ENCODE measurements at regions not wholly inside any gene's neighbourhood (a gene's known extent, or its start where the extent isn't known, plus 50 kb on each side); places are given as distances from the start of the nearest gene placed in this dataset.
"Not testable (repeated sequence)": the region's sequence is repeated elsewhere in the genome, so short reads cannot be mapped to it uniquely, and the experiment has no call there.

DNA sequence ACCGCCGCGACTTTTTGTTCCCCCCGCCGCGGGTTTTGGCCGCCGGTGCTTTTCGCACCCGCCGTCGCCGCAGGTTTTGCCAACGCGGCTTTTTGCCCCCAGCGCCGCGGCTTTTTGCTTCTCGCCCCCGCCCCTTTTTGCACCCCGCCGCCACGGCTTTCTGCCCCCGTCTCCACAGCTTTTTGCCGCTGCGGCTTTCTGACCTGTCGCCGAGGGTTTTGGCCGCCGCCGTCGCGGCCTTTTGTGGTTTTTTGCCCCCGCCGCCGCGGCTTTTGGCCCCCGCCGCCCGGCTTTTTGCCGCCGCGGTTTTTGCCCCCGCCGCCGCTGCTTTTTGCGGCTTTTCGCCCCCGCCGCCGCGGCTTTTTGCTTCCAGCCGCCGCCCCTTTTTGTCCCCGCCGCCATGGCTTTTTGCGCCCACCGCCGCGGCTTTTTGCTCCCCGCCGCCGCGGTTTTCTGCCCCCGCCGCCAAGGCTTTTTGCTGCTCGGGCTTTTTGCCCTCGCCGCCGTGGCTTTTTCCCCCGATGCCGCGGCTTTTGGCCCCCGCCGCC lies 151.1 kb downstream of the KCNJ18 start:
- WGBS, 5 donors: 33 to 63% (median 49%) methylated on average over 63 to 75 of the region's 75 CpGs
- Histone ChIP-seq H3K27ac (no peak overlapping the region), H3K4me3 (peak overlapping the region in 1 of 8 donors; percentile 16), H3K4me1 (no peaks in the 10 kb centered on the region), H3K9me3 (peaks cover 0 to 46% (median 16%) of the 10 kb centered on the region in 8 donors), H3K27me3 (replicated peaks in 1 of 7) (peaks cover 0 to 67% (median 4%) of the 10 kb centered on the region in 7 donors), H3K36me3 (no peaks in the 10 kb centered on the region)
- DNase-seq: no peak
- intact Hi-C loops (cut with DNase I; ENCODE audit: low total_unique reads): no loop called here
- TF ChIP-seq, protein P1, sequence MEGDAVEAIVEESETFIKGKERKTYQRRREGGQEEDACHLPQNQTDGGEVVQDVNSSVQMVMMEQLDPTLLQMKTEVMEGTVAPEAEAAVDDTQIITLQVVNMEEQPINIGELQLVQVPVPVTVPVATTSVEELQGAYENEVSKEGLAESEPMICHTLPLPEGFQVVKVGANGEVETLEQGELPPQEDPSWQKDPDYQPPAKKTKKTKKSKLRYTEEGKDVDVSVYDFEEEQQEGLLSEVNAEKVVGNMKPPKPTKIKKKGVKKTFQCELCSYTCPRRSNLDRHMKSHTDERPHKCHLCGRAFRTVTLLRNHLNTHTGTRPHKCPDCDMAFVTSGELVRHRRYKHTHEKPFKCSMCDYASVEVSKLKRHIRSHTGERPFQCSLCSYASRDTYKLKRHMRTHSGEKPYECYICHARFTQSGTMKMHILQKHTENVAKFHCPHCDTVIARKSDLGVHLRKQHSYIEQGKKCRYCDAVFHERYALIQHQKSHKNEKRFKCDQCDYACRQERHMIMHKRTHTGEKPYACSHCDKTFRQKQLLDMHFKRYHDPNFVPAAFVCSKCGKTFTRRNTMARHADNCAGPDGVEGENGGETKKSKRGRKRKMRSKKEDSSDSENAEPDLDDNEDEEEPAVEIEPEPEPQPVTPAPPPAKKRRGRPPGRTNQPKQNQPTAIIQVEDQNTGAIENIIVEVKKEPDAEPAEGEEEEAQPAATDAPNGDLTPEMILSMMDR (IDR thresholded peaks at IDR 0.05 in 8 of 11, conservative IDR thresholded peaks at IDR 0.05 in 3 of 11): no peak
- no peak for TF ChIP-seq POLR2A (IDR thresholded peaks at IDR 0.05)
- TF ChIP-seq POLR2AphosphoS5 (IDR thresholded peaks at IDR 0.05): no peak

DNA sequence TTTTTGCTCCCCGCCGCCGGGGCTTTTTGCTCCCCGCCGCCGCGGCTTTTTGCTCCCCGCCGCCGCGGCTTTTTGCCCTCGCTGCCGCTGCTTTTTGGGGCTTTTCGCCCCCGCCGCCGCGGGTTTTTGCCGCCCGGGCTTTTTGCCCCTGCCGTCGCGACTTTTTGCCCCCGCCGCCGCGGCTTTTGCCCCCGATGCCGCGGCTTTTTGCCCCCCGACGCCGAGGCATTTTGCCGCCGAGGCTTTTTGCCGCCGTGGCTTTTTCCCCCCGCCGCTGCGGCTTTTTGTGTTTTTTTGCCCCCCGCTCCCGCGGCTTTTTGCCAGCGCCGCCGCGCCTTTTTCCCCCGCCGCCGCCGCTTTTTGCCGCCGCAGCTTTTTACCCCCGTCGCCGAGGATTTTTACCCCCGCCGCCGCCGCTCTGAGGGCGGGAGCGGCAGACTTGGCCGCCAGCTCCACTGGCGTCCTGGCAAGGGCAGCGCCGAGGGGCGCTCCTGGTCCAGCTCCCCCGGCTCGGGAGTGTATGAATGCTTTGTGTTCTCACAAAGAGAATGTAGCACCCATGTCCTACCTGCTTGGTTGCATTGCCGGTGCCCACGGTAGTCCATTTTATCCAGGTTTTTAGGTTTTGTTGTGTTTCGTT lies 151.7 kb downstream of the KCNJ18 start:
- peaks cover 0 to 73% (median 4%) of the 10 kb centered on the region in 7 donors for H3K27me3 ChIP-seq (replicated peaks in 1 of 7)
- 40 to 59% (median 47%) methylated on average over 68 to 72 of the region's 72 CpGs for WGBS, 5 donors
- TF ChIP-seq POLR2AphosphoS5 (IDR thresholded peaks at IDR 0.05) (no peak), POLR2A (IDR thresholded peaks at IDR 0.05) (no peak)
- TF ChIP-seq, protein P1 (IDR thresholded peaks at IDR 0.05 in 8 of 11, conservative IDR thresholded peaks at IDR 0.05 in 3 of 11): no peak
- no peaks in the 10 kb centered on the region for H3K4me1 ChIP-seq
- peaks cover 0 to 53% (median 19%) of the 10 kb centered on the region in 8 donors for H3K9me3 ChIP-seq
- H3K4me3 ChIP-seq: no peak overlapping the region
- intact Hi-C loops (cut with DNase I; ENCODE audit: low total_unique reads): no loop called here
- DNase-seq: no peak
- H3K27ac ChIP-seq: no peak overlapping the region
- no peaks in the 10 kb centered on the region for H3K36me3 ChIP-seq

DNA sequence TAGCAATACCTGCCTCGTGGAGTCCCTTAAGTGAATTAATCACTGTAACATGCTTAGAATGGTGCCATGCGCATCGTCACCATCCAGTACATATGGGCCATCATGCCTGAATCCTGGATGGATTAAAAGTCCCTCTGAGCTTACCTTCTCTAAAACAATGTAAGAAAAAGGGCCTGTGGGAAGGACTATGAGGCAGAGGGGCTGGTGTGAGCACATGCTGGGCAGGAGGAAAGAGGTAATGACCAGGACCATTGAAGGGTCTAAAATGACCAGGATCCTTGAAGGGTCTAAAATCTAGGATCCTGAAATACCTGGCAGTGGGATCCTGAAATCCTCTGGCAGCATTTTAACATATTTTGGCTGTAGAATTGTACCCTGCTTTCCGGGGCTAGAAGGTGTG lies 156.2 kb downstream of the KCNJ18 start:
- peaks cover 0 to 38% (median 14%) of the 10 kb centered on the region in 8 donors for H3K9me3 ChIP-seq
- DNase-seq; H3K4me3 ChIP-seq; H3K27ac ChIP-seq; H3K36me3 ChIP-seq; intact Hi-C loops (cut with DNase I; ENCODE audit: low total_unique reads); H3K4me1 ChIP-seq: not testable (repeated sequence)
- H3K27me3 ChIP-seq (replicated peaks in 1 of 7): peaks cover 0 to 48% (median 0%) of the 10 kb centered on the region in 7 donors
- 61 to 78% (median 66%) methylated on average over 4 of the region's 4 CpGs for WGBS, 5 donors

DNA sequence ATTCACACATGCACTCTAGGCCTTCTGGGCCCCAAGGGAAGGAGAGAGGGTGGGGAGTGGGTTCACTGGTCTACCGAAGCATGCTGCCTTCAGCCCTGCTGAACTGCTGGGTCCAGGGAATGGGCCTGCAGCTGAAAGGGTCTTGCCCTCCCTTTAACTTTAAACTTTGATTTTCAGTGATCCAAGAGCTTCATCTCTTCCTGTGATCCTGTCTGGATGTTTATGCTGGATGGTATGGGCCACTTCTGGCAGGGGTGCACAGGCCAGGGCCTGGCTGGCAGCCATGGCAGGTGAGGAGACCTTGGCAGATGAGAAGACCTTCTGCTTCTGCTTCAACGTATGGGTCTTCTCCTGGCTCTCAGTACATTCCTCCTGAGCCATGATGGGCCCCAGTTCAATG lies 156.7 kb downstream of the KCNJ18 start:
- WGBS, 5 donors: 47 to 67% (median 49%) methylated on average over 2 of the region's 2 CpGs
- H3K4me1 ChIP-seq; H3K27ac ChIP-seq; H3K36me3 ChIP-seq; intact Hi-C loops (cut with DNase I; ENCODE audit: low total_unique reads); DNase-seq; H3K4me3 ChIP-seq: not testable (repeated sequence)
- Histone ChIP-seq H3K27me3 (replicated peaks in 1 of 7) (peaks cover 0 to 42% (median 0%) of the 10 kb centered on the region in 7 donors), H3K9me3 (peaks cover 0 to 33% (median 11%) of the 10 kb centered on the region in 8 donors)

DNA sequence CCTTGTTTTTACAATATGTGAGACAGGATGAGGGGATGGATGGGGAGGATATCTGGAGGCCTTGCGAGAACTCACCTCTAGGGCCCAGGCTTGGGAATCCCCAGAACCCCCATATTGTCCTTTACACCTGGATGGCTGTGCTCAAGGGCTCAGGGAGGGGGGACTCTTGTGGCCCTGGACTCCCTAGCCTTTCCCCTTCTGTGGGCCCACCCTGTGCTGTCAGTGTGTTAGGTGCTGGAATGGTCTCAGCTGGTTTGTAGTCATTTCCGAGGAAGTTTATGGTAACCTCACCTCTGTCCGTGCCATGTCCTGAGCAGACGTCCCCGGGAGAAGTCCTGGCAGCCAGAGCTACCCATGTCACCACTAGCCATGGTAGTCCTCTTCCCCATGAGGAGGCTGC lies 158.3 kb downstream of the KCNJ18 start:
- DNase-seq; intact Hi-C loops (cut with DNase I; ENCODE audit: low total_unique reads); H3K27ac ChIP-seq; H3K36me3 ChIP-seq; H3K4me1 ChIP-seq; H3K4me3 ChIP-seq: not testable (repeated sequence)
- Histone ChIP-seq H3K9me3 (peaks cover 0 to 26% (median 11%) of the 10 kb centered on the region in 8 donors), H3K27me3 (replicated peaks in 1 of 7) (peaks cover 0 to 27% (median 0%) of the 10 kb centered on the region in 7 donors)
- 64 to 86% (median 82%) methylated on average over 5 of the region's 5 CpGs for WGBS, 5 donors

Data from spleen (tissue), 11 donors.